IMR-90 (cell line): ENCODE measurements at regions not wholly inside any gene's neighbourhood (a gene's known extent, or its start where the extent isn't known, plus 50 kb on each side); places are given as distances from the start of the nearest gene placed in this dataset.
"Not testable (repeated sequence)": the region's sequence is repeated elsewhere in the genome, so short reads cannot be mapped to it uniquely, and the experiment has no call there.

ENCODE experiments used
- CEBPB ChIP-seq: IDR thresholded peaks from 2 replicates; pipeline ENCODE4 v1.6.1; 2012; ENCODE audit warnings: low read depth, low read length, improper control_type of control experiment
- POLR2A ChIP-seq: IDR thresholded peaks from 2 replicates; pipeline ENCODE4 v1.6.1; 2012; ENCODE audit warnings: mild to moderate bottlenecking, low read depth, low read length
- RAD21 ChIP-seq: IDR thresholded peaks from 2 replicates; pipeline ENCODE4 v1.6.1; 2012; ENCODE audit warnings: low read length, improper control_type of control experiment
- TF ChIP-seq, protein P1 (sequence below): conservative IDR thresholded peaks from 2 replicates; pipeline ENCODE4 v1.5.1; 2012; ENCODE audit warnings: mild to moderate bottlenecking, low read depth, low read length, improper control_type of control experiment

DNA sequence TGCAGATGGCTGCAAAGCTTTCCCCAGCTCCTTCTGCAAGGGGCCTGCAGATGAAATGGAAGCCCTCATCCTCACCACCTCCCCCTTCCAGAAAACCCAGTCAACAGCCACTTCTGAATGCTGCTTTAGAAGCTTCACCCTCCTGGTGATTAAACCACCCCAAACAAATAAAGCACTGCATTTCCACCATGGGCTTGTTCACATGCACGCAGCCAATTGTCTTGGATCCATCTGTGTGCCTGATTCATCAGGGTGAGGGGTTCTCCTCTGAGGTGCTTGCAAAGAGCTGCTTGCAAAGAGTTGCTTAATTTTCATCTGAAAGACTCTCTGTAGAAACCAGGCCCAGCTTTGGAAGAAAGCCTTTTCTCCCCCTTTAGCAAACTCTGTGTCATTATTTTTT lies 184.0 kb upstream of the OSBPL11 start:
- TF ChIP-seq, protein P1, sequence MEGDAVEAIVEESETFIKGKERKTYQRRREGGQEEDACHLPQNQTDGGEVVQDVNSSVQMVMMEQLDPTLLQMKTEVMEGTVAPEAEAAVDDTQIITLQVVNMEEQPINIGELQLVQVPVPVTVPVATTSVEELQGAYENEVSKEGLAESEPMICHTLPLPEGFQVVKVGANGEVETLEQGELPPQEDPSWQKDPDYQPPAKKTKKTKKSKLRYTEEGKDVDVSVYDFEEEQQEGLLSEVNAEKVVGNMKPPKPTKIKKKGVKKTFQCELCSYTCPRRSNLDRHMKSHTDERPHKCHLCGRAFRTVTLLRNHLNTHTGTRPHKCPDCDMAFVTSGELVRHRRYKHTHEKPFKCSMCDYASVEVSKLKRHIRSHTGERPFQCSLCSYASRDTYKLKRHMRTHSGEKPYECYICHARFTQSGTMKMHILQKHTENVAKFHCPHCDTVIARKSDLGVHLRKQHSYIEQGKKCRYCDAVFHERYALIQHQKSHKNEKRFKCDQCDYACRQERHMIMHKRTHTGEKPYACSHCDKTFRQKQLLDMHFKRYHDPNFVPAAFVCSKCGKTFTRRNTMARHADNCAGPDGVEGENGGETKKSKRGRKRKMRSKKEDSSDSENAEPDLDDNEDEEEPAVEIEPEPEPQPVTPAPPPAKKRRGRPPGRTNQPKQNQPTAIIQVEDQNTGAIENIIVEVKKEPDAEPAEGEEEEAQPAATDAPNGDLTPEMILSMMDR: not testable (repeated sequence)
- TF ChIP-seq RAD21, POLR2A, CEBPB: not testable (repeated sequence)
